ENCODE measurements at regions not wholly inside any gene's neighbourhood (a gene's known extent, or its start where the extent isn't known, plus 50 kb on each side); places are given as distances from the start of the nearest gene placed in this dataset.

- TF ChIP-seq CTCF (IDR thresholded peaks at IDR 0.05; ENCODE audit: poor library complexity, severe bottlenecking): no peak
- TF ChIP-seq POLR2AphosphoS5 (IDR thresholded peaks at IDR 0.05): no peak
- TF ChIP-seq TAF1 (IDR thresholded peaks at IDR 0.05; ENCODE audit: low read depth): no peak
- no peak for TF ChIP-seq REST (IDR thresholded peaks at IDR 0.05; ENCODE audit: borderline replicate concordance)
- TF ChIP-seq EP300 (conservative IDR thresholded peaks at IDR 0.05; ENCODE audit: poor library complexity, severe bottlenecking): no peak
- TF ChIP-seq EZH2 (IDR thresholded peaks at IDR 0.05; ENCODE audit: borderline replicate concordance, insufficient read depth, low read length, poor library complexity, severe bottlenecking): no peak
- no peak for TF ChIP-seq SMC3 (conservative IDR thresholded peaks at IDR 0.05; ENCODE audit: poor library complexity)
- TF ChIP-seq MXI1 (conservative IDR thresholded peaks at IDR 0.05; ENCODE audit: poor library complexity, severe bottlenecking): no peak
Measured at GRCh38 chr1:244945109-244945671, 80.8 kb upstream of the HNRNPU start.

Data from neural cell (in vitro differentiated cells).